HG03025 (cell line): ENCODE measurements at regions not wholly inside any gene's neighbourhood (a gene's known extent, or its start where the extent isn't known, plus 50 kb on each side); places are given as distances from the start of the nearest gene placed in this dataset.

Source experiments
- ATAC-seq: cut with Tn5 transposase; IDR thresholded peaks from one replicate; pipeline ENCODE4 v1.9.1; 2021; ENCODE audit warnings: mild to moderate bottlenecking, moderate library complexity; ENCODE audit not compliant: unreplicated experiment, low FRiP score

GRCh38 chr1:70911861-70912260 is 135.8 kb downstream of the PTGER3 start:
- no peak for ATAC-seq

DNA sequence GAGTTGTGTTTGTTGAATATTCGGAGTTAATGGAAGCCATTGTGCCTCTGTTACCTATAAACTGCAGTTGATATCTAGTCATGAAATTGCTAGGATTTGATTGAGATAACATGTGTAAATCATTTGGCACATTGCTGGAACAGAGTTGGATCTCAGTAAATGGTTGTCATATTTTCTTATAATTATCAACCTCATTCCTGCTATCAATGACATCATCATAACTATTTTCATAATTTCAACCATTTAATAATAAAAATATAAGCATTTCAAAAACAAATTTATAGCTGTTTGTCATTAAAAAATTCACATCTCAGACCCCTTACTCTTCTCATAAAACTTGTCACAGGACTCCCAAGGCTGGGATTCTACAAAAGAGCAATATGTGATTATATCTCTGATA is 133.4 kb downstream of the PTGER3 start:
- no peak for ATAC-seq

- ATAC-seq: no peak
Measured at GRCh38 chr1:70915258-70916033, 132.2 kb downstream of the PTGER3 start.

DNA sequence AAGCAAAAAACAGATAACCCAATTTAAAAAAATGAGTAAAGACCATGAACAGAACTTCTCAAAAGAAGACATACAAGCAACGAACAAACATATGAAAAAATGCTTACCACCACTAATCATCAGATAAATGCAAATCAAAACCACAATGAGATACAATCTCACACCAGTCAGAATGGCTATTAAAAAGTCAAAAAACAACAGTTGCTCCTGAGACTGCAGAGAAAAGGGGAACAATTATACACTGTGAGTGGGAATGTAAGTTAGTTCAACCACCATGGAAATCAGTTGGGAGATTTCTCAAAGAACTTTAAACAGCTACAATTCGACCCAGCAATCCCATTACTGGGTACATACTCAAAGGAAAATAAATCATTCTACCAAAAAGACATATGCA is 131.6 kb downstream of the PTGER3 start:
- ATAC-seq: no peak

GRCh38 chr1:70919706-70920323 is 127.8 kb downstream of the PTGER3 start:
- ATAC-seq: no peak
